ENCODE measurements at regions not wholly inside any gene's neighbourhood (a gene's known extent, or its start where the extent isn't known, plus 50 kb on each side); places are given as distances from the start of the nearest gene placed in this dataset.

- no peak overlapping the region for H3K56ac ChIP-seq (replicated peaks; ENCODE audit: insufficient read length, low read depth, low read length)
- no peaks in the 10 kb centered on the region for H3K36me3 ChIP-seq (ENCODE audit: control insufficient read depth in 2 of 4, insufficient read depth in 4 of 4, low read length in 3 of 4)
- DNase-seq (ENCODE audit: low read depth in 1 of 2, low spot score in 2 of 2) (no peak), FAIRE-seq (no peak)
- TF ChIP-seq ATF2 (IDR thresholded peaks at IDR 0.05; ENCODE audit: low read length) (no peak), CEBPB (IDR thresholded peaks at IDR 0.05; ENCODE audit: low read depth, low read length) (no peak), RXRA (IDR thresholded peaks at IDR 0.05; ENCODE audit: insufficient read depth, low read depth, low read length) (no peak), E2F6 (IDR thresholded peaks at IDR 0.05) (no peak), SRF (IDR thresholded peaks at IDR 0.05; ENCODE audit: low read depth, low read length) (no peak), GTF2F1 (IDR thresholded peaks at IDR 0.05; ENCODE audit: borderline replicate concordance, low read depth, low read length) (no peak), CTCF (IDR thresholded peaks at IDR 0.05; ENCODE audit: control extremely low read depth in 1 of 3, insufficient read depth in 1 of 3, low read depth in 1 of 3, low read length in 3 of 3) (no peak), KDM4A (IDR thresholded peaks at IDR 0.05; ENCODE audit: low read depth, low read length, severe bottlenecking) (no peak), TBP (IDR thresholded peaks at IDR 0.05; ENCODE audit: low read depth, low read length) (no peak)
- H2BK5ac ChIP-seq (ENCODE audit: low read depth, low read length): no peak overlapping the region
- H3K18ac ChIP-seq (ENCODE audit: extremely low read depth, low read length): no peak overlapping the region
- H3K4me2 ChIP-seq (ENCODE audit: insufficient read depth in 1 of 2, low read depth in 2 of 2, low read length in 2 of 2): no peak overlapping the region
- no peaks in the 10 kb centered on the region for H3K23me2 ChIP-seq (ENCODE audit: low read depth, low read length)
- H3K14ac ChIP-seq (ENCODE audit: insufficient read length): no peak overlapping the region
- H3K23ac ChIP-seq (ENCODE audit: insufficient read length): no peak overlapping the region
- H3K27ac ChIP-seq (ENCODE audit: low read depth, low read length): no peak overlapping the region
- no peaks in the 10 kb centered on the region for H3K79me1 ChIP-seq (ENCODE audit: low read depth, low read length)
- H4K20me1 ChIP-seq (replicated peaks in 1 of 2; ENCODE audit: control insufficient read depth in 1 of 2, insufficient read depth in 2 of 2, low read length in 2 of 2): no peaks in the 10 kb centered on the region
- H2AFZ ChIP-seq (ENCODE audit: low read length): no peak overlapping the region
- no peak overlapping the region for H2BK15ac ChIP-seq (ENCODE audit: low read length)
- no peak overlapping the region for H4K5ac ChIP-seq (ENCODE audit: insufficient read length, low read depth, low read length)
- WGBS, 2 experiments (ENCODE audit: extremely low coverage in 1 of 2, insufficient coverage in 1 of 2, insufficient read length in 1 of 2, insufficient replicate concordance in 2 of 2, low coverage in 1 of 2, low lambda C conversion rate in 2 of 2, missing lambda C conversion rate in 1 of 2): 89% methylated on average over 3 of the region's 3 CpGs; no CpG with 5 or more reads in 1 of the 2 experiments
- ChIA-PET CTCF (ENCODE audit: partially characterized antibody) (interaction anchor here (0.6 to 0.7 kb wide), 2 partner anchors 15 to 56 kb away, joined by 3 to 4 read pairs; no protein-coding TSS in a partner anchor), POLR2A (ENCODE audit: partially characterized antibody) (no interaction called here)
- no peaks in the 10 kb centered on the region for H3K9me3 ChIP-seq (ENCODE audit: insufficient read depth in 2 of 2, low read depth in 1 of 2, low read length in 1 of 2)
- no peaks in the 10 kb centered on the region for H3K4me1 ChIP-seq (replicated peaks in 1 of 4; ENCODE audit: control insufficient read depth in 3 of 4, insufficient read depth in 4 of 4, low read length in 3 of 4)
- H3K4me3 ChIP-seq (ENCODE audit: extremely low read depth in 1 of 4, insufficient read depth in 2 of 4, low read depth in 3 of 4, low read length in 4 of 4): no peak overlapping the region
- no peaks in the 10 kb centered on the region for H3K79me2 ChIP-seq (ENCODE audit: control insufficient read depth in 1 of 2, insufficient read depth in 2 of 2, low read length in 2 of 2)
- H2BK12ac ChIP-seq (ENCODE audit: low read depth, low read length): no peak overlapping the region
- H4K91ac ChIP-seq (replicated peaks; ENCODE audit: insufficient read length, low read length): no peak overlapping the region
- no peaks in the 10 kb centered on the region for H3K27me3 ChIP-seq (replicated peaks in 1 of 4; ENCODE audit: control insufficient read depth in 3 of 4, extremely low read depth in 1 of 4, insufficient read depth in 3 of 4, low read length in 3 of 4)
- H3K9ac ChIP-seq (replicated peaks in 1 of 4; ENCODE audit: extremely low read depth in 1 of 4, low read depth in 3 of 4, low read length in 3 of 4): no peak overlapping the region
- H4K8ac ChIP-seq (ENCODE audit: extremely low read depth, insufficient read depth, low read length): no peak overlapping the region
- H2AK5ac ChIP-seq (ENCODE audit: low read depth, low read length): no peak overlapping the region
- no peak overlapping the region for H2BK120ac ChIP-seq (replicated peaks; ENCODE audit: low read depth, low read length)
- H3K4ac ChIP-seq (replicated peaks; ENCODE audit: insufficient read length, low read depth, low read length): no peak overlapping the region
- no peak overlapping the region for H2BK20ac ChIP-seq (ENCODE audit: low read length)
Observed at GRCh38 chr13:104996022-104996421, 1539.4 kb downstream of the EFNB2 start.
